ENCODE measurements at regions not wholly inside any gene's neighbourhood (a gene's known extent, or its start where the extent isn't known, plus 50 kb on each side); places are given as distances from the start of the nearest gene placed in this dataset.
"Not testable (repeated sequence)": the region's sequence is repeated elsewhere in the genome, so short reads cannot be mapped to it uniquely, and the experiment has no call there.

- intact Hi-C loops (cut with DNase I, micrococcal nuclease): no loop called here
- ChIA-PET CTCF (interaction anchor here (1.0 kb wide), 1 partner anchor 11 kb away, joined by 3 read pairs; no protein-coding TSS in a partner anchor), POLR2A (no interaction called here)
- Mint-ChIP-seq H3K4me1 (no peaks in the 10 kb centered on the region), H3K27me3 (no peaks in the 10 kb centered on the region), H3K36me3 (ENCODE audit: low read depth) (no peaks in the 10 kb centered on the region), H3K27ac (no peak overlapping the region), H3K4me3 (no peak overlapping the region), H3K9me3 (ENCODE audit: low read depth) (no peaks in the 10 kb centered on the region)
- ATAC-seq (no peak), DNase-seq (no peak)
These were observed 669.6 kb downstream of the UQCRFS1 start for GRCh38 chr19:28543244-28543776.

GRCh38 chr19:28542394-28543243 is 670.3 kb downstream of the UQCRFS1 start:
- intact Hi-C loops (cut with DNase I, micrococcal nuclease): no loop called here
- CTCF ChIA-PET: interaction anchor here (1.0 kb wide), 1 partner anchor 11 kb away, joined by 3 read pairs; no protein-coding TSS in a partner anchor
- Mint-ChIP-seq H3K36me3 (ENCODE audit: low read depth) (no peaks in the 10 kb centered on the region), H3K27me3 (no peaks in the 10 kb centered on the region), H3K9me3 (ENCODE audit: low read depth) (peaks cover 5% of the 10 kb centered on the region), H3K4me1 (no peaks in the 10 kb centered on the region), H3K27ac (no peak overlapping the region), H3K4me3 (no peak overlapping the region)
- POLR2A ChIA-PET: no interaction called here
- ATAC-seq (no peak), DNase-seq (no peak)

- intact Hi-C loops (cut with DNase I, micrococcal nuclease): no loop called here
- Mint-ChIP-seq H3K4me3 (no peak overlapping the region), H3K9me3 (ENCODE audit: low read depth) (peaks cover 7% of the 10 kb centered on the region), H3K27me3 (no peaks in the 10 kb centered on the region), H3K27ac (no peak overlapping the region), H3K36me3 (ENCODE audit: low read depth) (no peaks in the 10 kb centered on the region), H3K4me1 (no peaks in the 10 kb centered on the region)
- ChIA-PET POLR2A (no interaction called here), CTCF (interaction anchor here (1.0 kb wide), 1 partner anchor 10 kb away, joined by 3 read pairs; no protein-coding TSS in a partner anchor)
- DNase-seq (no peak), ATAC-seq (no peak)
These were observed 671.2 kb downstream of the UQCRFS1 start for GRCh38 chr19:28541602-28542393.

DNA sequence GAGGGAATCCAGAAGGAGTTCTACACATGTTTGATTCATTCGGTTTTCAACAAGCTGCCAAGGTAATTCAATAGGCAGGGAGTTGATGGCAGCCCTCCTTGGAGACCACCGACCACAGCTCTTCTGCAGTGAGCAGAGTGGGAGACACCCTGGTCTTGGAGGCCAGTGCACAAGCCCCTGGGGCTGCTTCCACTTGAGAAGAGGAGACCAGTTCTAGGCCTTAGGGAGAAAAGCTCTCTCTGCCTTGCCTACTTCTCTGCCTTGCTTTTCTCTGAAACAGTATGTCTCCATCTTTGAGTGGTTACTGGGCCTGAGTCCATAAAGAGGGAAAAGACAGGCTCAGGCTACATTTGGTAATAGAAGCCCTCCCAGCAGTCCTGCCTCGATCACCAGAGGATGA is 671.9 kb downstream of the UQCRFS1 start:
- H3K27ac Mint-ChIP-seq: no peak overlapping the region
- intact Hi-C loops (cut with DNase I, micrococcal nuclease): no loop called here
- no peaks in the 10 kb centered on the region for H3K27me3 Mint-ChIP-seq
- POLR2A ChIA-PET: no interaction called here
- DNase-seq (no peak), ATAC-seq (no peak)
- no peaks in the 10 kb centered on the region for H3K36me3 Mint-ChIP-seq (ENCODE audit: low read depth)
- peaks cover 7% of the 10 kb centered on the region for H3K9me3 Mint-ChIP-seq (ENCODE audit: low read depth)
- CTCF ChIA-PET: no interaction called here
- H3K4me1 Mint-ChIP-seq: no peaks in the 10 kb centered on the region
- H3K4me3 Mint-ChIP-seq: no peak overlapping the region

DNA sequence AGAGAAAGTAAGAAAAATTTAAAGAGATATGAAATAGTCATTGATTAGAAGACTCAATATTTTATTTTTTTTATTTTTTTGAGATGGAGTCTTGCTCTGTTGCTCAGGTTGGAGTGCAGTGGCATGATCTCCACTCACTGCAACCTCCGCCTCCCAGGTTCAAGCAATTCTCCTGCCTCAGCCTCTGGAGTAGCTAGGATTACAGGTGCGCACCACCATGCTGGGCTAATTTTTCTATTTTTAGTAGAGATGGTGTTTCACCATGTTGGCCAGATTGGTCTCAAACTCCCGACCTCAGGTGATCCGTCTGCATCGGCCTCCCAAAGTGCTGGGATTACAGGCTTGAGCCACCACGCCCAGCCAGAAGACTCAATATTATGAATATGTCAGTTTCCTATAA is 672.6 kb downstream of the UQCRFS1 start:
- H3K36me3 Mint-ChIP-seq (ENCODE audit: low read depth); H3K4me3 Mint-ChIP-seq; ATAC-seq; POLR2A ChIA-PET; H3K27me3 Mint-ChIP-seq; H3K9me3 Mint-ChIP-seq (ENCODE audit: low read depth); intact Hi-C loops (cut with DNase I, micrococcal nuclease); H3K4me1 Mint-ChIP-seq; CTCF ChIA-PET; H3K27ac Mint-ChIP-seq; DNase-seq: not testable (repeated sequence)

DNA sequence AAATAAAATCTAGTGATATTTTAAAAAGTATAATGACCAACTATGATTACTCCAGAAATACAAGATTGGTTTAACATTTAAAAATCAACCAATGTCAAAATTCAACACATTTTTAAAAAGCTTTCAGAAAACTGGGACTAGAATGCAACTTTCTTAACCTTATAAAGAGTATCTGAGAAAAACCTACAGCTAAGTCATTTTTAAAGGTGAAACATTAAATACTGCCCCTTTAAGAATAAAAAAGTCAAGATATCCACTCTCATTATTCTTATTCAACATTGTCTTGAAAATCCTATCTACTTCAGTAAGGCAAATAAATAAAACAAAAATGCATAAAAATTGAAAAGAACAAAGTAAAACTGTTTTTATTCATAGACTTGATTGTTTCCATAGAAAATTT is 673.2 kb downstream of the UQCRFS1 start:
- Mint-ChIP-seq H3K4me1 (no peaks in the 10 kb centered on the region), H3K27me3 (no peaks in the 10 kb centered on the region)
- intact Hi-C loops (cut with DNase I, micrococcal nuclease): no loop called here

GRCh38 chr19:28538579-28538978 is 674.4 kb downstream of the UQCRFS1 start:
- H3K27ac Mint-ChIP-seq; ATAC-seq; CTCF ChIA-PET; DNase-seq; POLR2A ChIA-PET; H3K36me3 Mint-ChIP-seq (ENCODE audit: low read depth); H3K4me1 Mint-ChIP-seq; intact Hi-C loops (cut with DNase I, micrococcal nuclease); H3K4me3 Mint-ChIP-seq; H3K27me3 Mint-ChIP-seq; H3K9me3 Mint-ChIP-seq (ENCODE audit: low read depth): not testable (repeated sequence)

More for the DNA sequence above, 673.2 kb downstream of the UQCRFS1 start:
- ATAC-seq (no peak), DNase-seq (no peak)
- Mint-ChIP-seq H3K4me3 (no peak overlapping the region), H3K36me3 (ENCODE audit: low read depth) (no peaks in the 10 kb centered on the region), H3K9me3 (ENCODE audit: low read depth) (peaks cover 7% of the 10 kb centered on the region), H3K27ac (no peak overlapping the region)
- ChIA-PET CTCF (no interaction called here), POLR2A (no interaction called here)

DNA sequence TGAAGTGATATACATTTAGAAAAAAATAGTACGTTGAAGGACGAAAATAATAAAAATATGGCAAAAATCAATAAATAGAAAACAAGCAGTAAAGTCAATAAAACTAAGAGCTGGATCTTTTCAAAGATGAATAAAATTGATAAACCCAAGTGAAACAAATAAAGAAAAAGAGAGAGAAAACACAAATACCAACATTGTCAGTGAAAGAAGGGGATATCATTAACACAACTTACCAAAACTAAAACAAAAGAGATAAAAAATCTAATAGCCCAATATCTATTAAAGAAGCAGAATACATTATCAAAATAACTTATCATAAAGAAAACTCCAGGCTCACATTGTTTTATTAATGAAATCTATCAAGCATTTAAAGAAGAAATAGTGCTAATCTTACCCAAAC is 675.1 kb downstream of the UQCRFS1 start:
- ATAC-seq: no peak
- H3K27ac Mint-ChIP-seq: no peak overlapping the region
- ChIA-PET POLR2A (no interaction called here), CTCF (no interaction called here)
- intact Hi-C loops (cut with DNase I, micrococcal nuclease): no loop called here
- peaks cover 8% of the 10 kb centered on the region for H3K9me3 Mint-ChIP-seq (ENCODE audit: low read depth)
- no peaks in the 10 kb centered on the region for H3K4me1 Mint-ChIP-seq
- no peaks in the 10 kb centered on the region for H3K36me3 Mint-ChIP-seq (ENCODE audit: low read depth)
- no peak overlapping the region for H3K4me3 Mint-ChIP-seq
- no peak for DNase-seq
- H3K27me3 Mint-ChIP-seq: no peaks in the 10 kb centered on the region

DNA sequence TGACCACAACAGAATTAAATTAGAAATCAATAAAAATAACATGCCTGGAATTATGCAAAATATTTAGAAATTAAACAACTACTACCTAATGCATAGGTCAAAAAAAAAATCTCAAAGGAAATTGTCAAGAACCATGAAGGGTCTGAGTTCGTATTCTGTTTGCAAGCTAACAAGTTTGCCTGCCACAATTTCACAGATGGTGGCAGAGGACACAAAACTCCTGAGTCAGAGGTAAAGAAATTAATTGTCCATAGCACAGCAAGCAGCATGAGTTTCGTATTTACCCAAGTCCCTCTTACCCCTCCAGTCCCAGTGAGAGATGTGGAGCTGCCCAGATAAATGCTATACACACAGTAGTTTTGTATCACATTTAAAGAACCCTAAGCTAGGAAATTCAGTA is 675.9 kb downstream of the UQCRFS1 start:
- intact Hi-C loops (cut with DNase I, micrococcal nuclease): no loop called here
- DNase-seq (no peak), ATAC-seq (no peak)
- Mint-ChIP-seq H3K27me3 (no peaks in the 10 kb centered on the region), H3K4me3 (no peak overlapping the region), H3K36me3 (ENCODE audit: low read depth) (no peaks in the 10 kb centered on the region), H3K27ac (no peak overlapping the region), H3K9me3 (ENCODE audit: low read depth) (peaks cover 10% of the 10 kb centered on the region), H3K4me1 (no peaks in the 10 kb centered on the region)
- ChIA-PET POLR2A (no interaction called here), CTCF (no interaction called here)

- no peaks in the 10 kb centered on the region for H3K36me3 Mint-ChIP-seq (ENCODE audit: low read depth)
- ATAC-seq: no peak
- H3K9me3 Mint-ChIP-seq (ENCODE audit: low read depth): peaks cover 10% of the 10 kb centered on the region
- H3K27ac Mint-ChIP-seq: no peak overlapping the region
- ChIA-PET CTCF (no interaction called here), POLR2A (no interaction called here)
- no peak overlapping the region for H3K4me3 Mint-ChIP-seq
- H3K4me1 Mint-ChIP-seq: no peaks in the 10 kb centered on the region
- H3K27me3 Mint-ChIP-seq: no peaks in the 10 kb centered on the region
- DNase-seq: no peak
- intact Hi-C loops (cut with DNase I, micrococcal nuclease): no loop called here
These were observed 677.6 kb downstream of the UQCRFS1 start for GRCh38 chr19:28535352-28535775.

DNA sequence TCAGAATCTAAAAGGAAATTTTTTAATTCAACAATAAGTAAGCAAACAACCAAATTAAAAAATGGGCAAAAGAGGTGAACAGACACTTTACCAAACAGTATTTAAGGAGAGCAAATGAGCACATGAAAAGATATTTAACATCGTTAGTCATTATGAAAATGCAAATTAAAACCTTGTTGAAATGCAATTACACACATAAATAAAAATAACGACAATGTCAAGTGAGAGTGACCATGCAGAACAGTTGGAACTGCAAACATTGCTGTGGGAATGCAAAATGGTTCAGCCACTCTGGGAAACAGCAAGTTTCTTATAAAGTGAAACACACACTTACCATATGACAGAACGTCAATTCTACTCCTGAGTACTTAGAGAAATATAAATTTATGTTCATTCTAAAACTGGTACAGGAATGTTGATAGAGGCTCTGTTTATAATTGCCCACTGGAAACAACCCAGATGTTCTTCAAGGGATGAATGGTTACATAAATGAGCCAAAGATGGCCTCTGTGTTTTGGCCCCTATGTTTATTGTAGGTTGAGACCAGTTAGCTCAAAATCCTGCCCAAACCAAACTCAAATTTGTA is 678.1 kb downstream of the UQCRFS1 start:
- no peaks in the 10 kb centered on the region for H3K36me3 Mint-ChIP-seq (ENCODE audit: low read depth)
- no peaks in the 10 kb centered on the region for H3K4me1 Mint-ChIP-seq
- CTCF ChIA-PET: interaction anchor here (1.0 kb wide), 1 partner anchor 14 kb away, joined by 3 read pairs; no protein-coding TSS in a partner anchor
- DNase-seq: no peak
- ATAC-seq: no peak
- H3K9me3 Mint-ChIP-seq (ENCODE audit: low read depth): peaks cover 10% of the 10 kb centered on the region
- H3K27me3 Mint-ChIP-seq: no peaks in the 10 kb centered on the region
- POLR2A ChIA-PET: no interaction called here
- intact Hi-C loops (cut with DNase I, micrococcal nuclease): no loop called here
- H3K27ac Mint-ChIP-seq: no peak overlapping the region
- no peak overlapping the region for H3K4me3 Mint-ChIP-seq
